NCI-H82 treated with DMSO at 0.1 percent for 48 hours (cell line): ENCODE measurements at regions not wholly inside any gene's neighbourhood (a gene's known extent, or its start where the extent isn't known, plus 50 kb on each side); places are given as distances from the start of the nearest gene placed in this dataset.
A peak's percentile ranks its signal among the peaks of the same experiment; 100 is the strongest.
"Not testable (repeated sequence)": the region's sequence is repeated elsewhere in the genome, so short reads cannot be mapped to it uniquely, and the experiment has no call there.

Source experiments
- DNase-seq: peaks from one replicate; lab custom pipeline; 2025; ENCODE audit not compliant: unreplicated experiment; lab: John Stamatoyannopoulos, UW

GRCh38 chr22:22061085-22062077, 78.8 kb upstream of the TOP3B start:
- DNase-seq = no peak

- DNase-seq = peak; percentile 1
These were observed 77.9 kb upstream of the TOP3B start for GRCh38 chr22:22060200-22061084.

GRCh38 chr22:22059291-22060002, 76.9 kb upstream of the TOP3B start:
- DNase-seq = no peak

- DNase-seq = no peak
These were observed 76.2 kb upstream of the TOP3B start for GRCh38 chr22:22058633-22059290.

GRCh38 chr22:22057617-22058378, 75.2 kb upstream of the TOP3B start:
- no peak for DNase-seq

- not testable (repeated sequence) for DNase-seq
These were observed 74.4 kb upstream of the TOP3B start for GRCh38 chr22:22056809-22057594.

GRCh38 chr22:22052548-22053139, 70.1 kb upstream of the TOP3B start:
- DNase-seq = not testable (repeated sequence)

- not testable (repeated sequence) for DNase-seq
These were observed 68.4 kb upstream of the TOP3B start for GRCh38 chr22:22051032-22051431.

GRCh38 chr22:22050141-22050775, 67.7 kb upstream of the TOP3B start:
- DNase-seq = no peak

- no peak for DNase-seq
These were observed 67.1 kb upstream of the TOP3B start for GRCh38 chr22:22049684-22050083.

- no peak for DNase-seq
These were observed 66.5 kb upstream of the TOP3B start for GRCh38 chr22:22048981-22049531.

- DNase-seq = no peak
These were observed 65.8 kb upstream of the TOP3B start for GRCh38 chr22:22048318-22048942.

GRCh38 chr22:22047776-22048175, 65.2 kb upstream of the TOP3B start:
- no peak for DNase-seq

- DNase-seq = no peak
These were observed 64.7 kb upstream of the TOP3B start for GRCh38 chr22:22047266-22047665.

GRCh38 chr22:22046370-22046769, 63.8 kb upstream of the TOP3B start:
- DNase-seq = no peak

- DNase-seq = no peak
These were observed 63.2 kb upstream of the TOP3B start for GRCh38 chr22:22045571-22046335.

- no peak for DNase-seq
These were observed 61.6 kb upstream of the TOP3B start for GRCh38 chr22:22044153-22044552.
